ENCODE measurements at regions not wholly inside any gene's neighbourhood (a gene's known extent, or its start where the extent isn't known, plus 50 kb on each side); places are given as distances from the start of the nearest gene placed in this dataset.

DNA sequence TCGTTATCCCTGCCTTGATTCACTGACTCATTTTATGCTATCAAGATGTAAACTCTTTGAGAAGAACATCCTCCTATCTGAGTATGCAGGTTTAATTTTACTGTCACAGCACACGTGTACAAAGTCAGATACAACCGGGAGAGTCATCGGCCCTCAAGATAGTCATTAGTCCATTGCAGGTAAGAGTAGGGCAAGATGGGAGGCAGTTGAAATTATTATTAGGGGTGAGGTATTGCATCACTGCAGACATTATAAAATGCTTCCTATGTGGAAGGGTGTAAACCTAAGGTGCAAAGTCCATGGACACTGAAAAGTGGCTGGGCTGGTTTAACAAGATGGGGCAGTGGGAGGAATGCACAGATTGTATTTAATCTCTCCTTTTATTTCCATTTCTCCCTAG, 113.7 kb downstream of the ARL4A start:
- WGBS, 2 donors (ENCODE audit: low coverage in 1 of 2), result 70 to 94% methylated on average over 3 to 4 of the region's 4 CpGs
- H3K27ac ChIP-seq, result no peak overlapping the region
- H3K27me3 ChIP-seq, result no peaks in the 10 kb centered on the region
- no peak overlapping the region for H3K4me3 ChIP-seq
- ATAC-seq, result no peak
- no peaks in the 10 kb centered on the region for H3K4me1 ChIP-seq
- TF ChIP-seq CTCF (IDR thresholded peaks at IDR 0.05) (no peak), POLR2AphosphoS5 (IDR thresholded peaks at IDR 0.05) (no peak), POLR2A (IDR thresholded peaks at IDR 0.05) (no peak), EP300 (IDR thresholded peaks at IDR 0.05) (no peak)
- no peaks in the 10 kb centered on the region for H3K36me3 ChIP-seq
- H3K9me3 ChIP-seq, result no peaks in the 10 kb centered on the region

DNA sequence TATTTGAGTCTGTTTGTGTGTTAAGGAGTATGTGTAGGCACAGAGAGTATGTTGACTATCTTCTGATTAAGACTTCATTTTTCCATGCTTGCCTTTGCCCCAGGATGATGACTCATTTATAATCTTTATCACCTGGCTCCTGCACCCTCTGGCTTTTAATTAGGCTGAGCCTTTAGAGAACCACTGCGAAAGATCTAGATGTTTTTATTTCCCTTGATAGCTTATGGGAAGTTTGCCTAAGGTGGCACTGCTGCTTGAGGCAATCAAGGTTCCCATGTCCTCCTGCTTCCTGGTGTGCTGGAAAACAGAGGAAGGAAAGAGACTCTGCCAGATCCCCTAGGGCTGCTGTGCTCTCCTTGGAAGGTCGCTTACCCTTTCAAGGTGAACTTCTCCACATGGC, 114.6 kb downstream of the ARL4A start:
- Histone ChIP-seq H3K4me3 (no peak overlapping the region), H3K9me3 (no peaks in the 10 kb centered on the region), H3K27ac (no peak overlapping the region), H3K27me3 (no peaks in the 10 kb centered on the region), H3K36me3 (no peaks in the 10 kb centered on the region), H3K4me1 (no peaks in the 10 kb centered on the region)
- 46% methylated on average over 2 of the region's 2 CpGs; no CpG with 5 or more reads in 1 of the 2 donors for WGBS, 2 donors (ENCODE audit: low coverage in 1 of 2)
- ATAC-seq, result no peak
- TF ChIP-seq CTCF (IDR thresholded peaks at IDR 0.05) (no peak), EP300 (IDR thresholded peaks at IDR 0.05) (no peak), POLR2A (IDR thresholded peaks at IDR 0.05) (no peak), POLR2AphosphoS5 (IDR thresholded peaks at IDR 0.05) (no peak)

GRCh38 chr7:12803542-12803941, 116.1 kb downstream of the ARL4A start:
- 68 to 83% methylated on average over 7 of the region's 7 CpGs for WGBS, 2 donors (ENCODE audit: low coverage in 1 of 2)
- TF ChIP-seq POLR2A (IDR thresholded peaks at IDR 0.05) (no peak), POLR2AphosphoS5 (IDR thresholded peaks at IDR 0.05) (no peak)
- Histone ChIP-seq H3K9me3 (no peaks in the 10 kb centered on the region), H3K4me1 (no peaks in the 10 kb centered on the region), H3K27me3 (no peaks in the 10 kb centered on the region), H3K27ac (no peak overlapping the region), H3K4me3 (no peak overlapping the region), H3K36me3 (no peaks in the 10 kb centered on the region)
- ATAC-seq, result no peak

- Histone ChIP-seq H3K36me3 (no peaks in the 10 kb centered on the region), H3K27ac (no peak overlapping the region), H3K9me3 (no peaks in the 10 kb centered on the region), H3K4me1 (no peaks in the 10 kb centered on the region), H3K4me3 (no peak overlapping the region), H3K27me3 (no peaks in the 10 kb centered on the region)
- no peak for ATAC-seq
- TF ChIP-seq POLR2A (IDR thresholded peaks at IDR 0.05) (no peak), EP300 (IDR thresholded peaks at IDR 0.05) (no peak), CTCF (IDR thresholded peaks at IDR 0.05) (no peak), POLR2AphosphoS5 (IDR thresholded peaks at IDR 0.05) (no peak)
- 92 to 100% methylated on average over 1 of the region's 1 CpG for WGBS, 2 donors (ENCODE audit: low coverage in 1 of 2)
These were observed 118.1 kb downstream of the ARL4A start for GRCh38 chr7:12805518-12805928.

GRCh38 chr7:12805957-12806356, 118.5 kb downstream of the ARL4A start:
- ATAC-seq, result no peak
- no peaks in the 10 kb centered on the region for H3K4me1 ChIP-seq
- TF ChIP-seq EP300 (IDR thresholded peaks at IDR 0.05), result no peak
- no peak for TF ChIP-seq CTCF (IDR thresholded peaks at IDR 0.05)
- TF ChIP-seq POLR2AphosphoS5 (IDR thresholded peaks at IDR 0.05), result no peak
- no peaks in the 10 kb centered on the region for H3K27me3 ChIP-seq
- no peak overlapping the region for H3K4me3 ChIP-seq
- 73 to 84% methylated on average over 7 of the region's 7 CpGs for WGBS, 2 donors (ENCODE audit: low coverage in 1 of 2)
- no peaks in the 10 kb centered on the region for H3K36me3 ChIP-seq
- no peaks in the 10 kb centered on the region for H3K9me3 ChIP-seq
- H3K27ac ChIP-seq, result no peak overlapping the region
